HL-60 (cell line): ENCODE measurements at regions not wholly inside any gene's neighbourhood (a gene's known extent, or its start where the extent isn't known, plus 50 kb on each side); places are given as distances from the start of the nearest gene placed in this dataset.

ENCODE experiments used
- DNase-seq, 2 experiments: peaks; one replicate each; pipeline ENCODE4 v3.0.0-alpha.2; 2010 to 2020; ENCODE audit warnings: low read depth in 1 of 2, low spot score in 1 of 2
- H3K27ac ChIP-seq: fragments of 250-450 bp; sonication (Bioruptor Pico); replicated peaks from 2 replicates; pipeline ENCODE4 v1.5.1; 2020; ENCODE audit warnings: mild to moderate bottlenecking, moderate library complexity
- H3K27me3 ChIP-seq: fragments of 250-450 bp; sonication (Bioruptor Pico); 2 replicates; pipeline ENCODE4 v1.5.1; 2021; ENCODE audit warnings: mild to moderate bottlenecking, moderate library complexity; ENCODE audit not compliant: insufficient read depth, poor library complexity, severe bottlenecking
- H3K4me3 ChIP-seq: replicated peaks from 2 replicates; pipeline ENCODE4 v1.5.1; 2011; ENCODE audit warnings: mild to moderate bottlenecking, control low read depth, low read length; ENCODE audit not compliant: insufficient read depth
- CTCF ChIP-seq: IDR thresholded peaks from one replicate; pipeline ENCODE4 v1.5.1; 2011; ENCODE audit warnings: low read length, control low read depth, inconsistent platforms; ENCODE audit not compliant: insufficient read depth
- GABPA ChIP-seq: IDR thresholded peaks from 2 replicates; pipeline ENCODE4 v1.6.1; 2012; ENCODE audit warnings: low read depth
- POLR2AphosphoS5 ChIP-seq: IDR thresholded peaks from 2 replicates; pipeline ENCODE4 v1.6.1; 2012; ENCODE audit warnings: low read depth
- REST ChIP-seq: IDR thresholded peaks from 2 replicates; pipeline ENCODE4 v1.6.1; 2012; ENCODE audit warnings: low read depth; ENCODE audit not compliant: insufficient replicate concordance
- SPI1 ChIP-seq: IDR thresholded peaks from 2 replicates; pipeline ENCODE4 v1.6.1; 2012; ENCODE audit warnings: low read depth, mild to moderate bottlenecking, borderline replicate concordance

GRCh38 chr14:100441271-100441947, 118.3 kb downstream of the SLC25A47 start:
- no peak overlapping the region for H3K27ac ChIP-seq
- TF ChIP-seq REST: no peak
- no peak for TF ChIP-seq GABPA
- TF ChIP-seq CTCF: no peak
- no peak for TF ChIP-seq SPI1
- TF ChIP-seq POLR2AphosphoS5: no peak
- DNase-seq: no peak

GRCh38 chr14:100442036-100442435, 118.9 kb downstream of the SLC25A47 start:
- H3K4me3 ChIP-seq: no peak overlapping the region
- no peak for TF ChIP-seq REST
- TF ChIP-seq GABPA: no peak
- no peak for TF ChIP-seq SPI1
- no peak for TF ChIP-seq POLR2AphosphoS5
- no peak for TF ChIP-seq CTCF
- no peaks in the 10 kb centered on the region for H3K27me3 ChIP-seq
- no peak overlapping the region for H3K27ac ChIP-seq
- no peak for DNase-seq

More at GRCh38 chr14:100441271-100441947, 118.3 kb downstream of the SLC25A47 start:
- Histone ChIP-seq H3K27me3 (no peaks in the 10 kb centered on the region), H3K4me3 (no peak overlapping the region)

- H3K27me3 ChIP-seq: no peaks in the 10 kb centered on the region
- DNase-seq: no peak
- no peak overlapping the region for H3K27ac ChIP-seq
- H3K4me3 ChIP-seq: no peak overlapping the region
- no peak for TF ChIP-seq GABPA
- no peak for TF ChIP-seq SPI1
- no peak for TF ChIP-seq POLR2AphosphoS5
- no peak for TF ChIP-seq CTCF
- TF ChIP-seq REST: no peak
These were observed 119.7 kb downstream of the SLC25A47 start for GRCh38 chr14:100442498-100443490.
